ENCODE measurements at regions not wholly inside any gene's neighbourhood (a gene's known extent, or its start where the extent isn't known, plus 50 kb on each side); places are given as distances from the start of the nearest gene placed in this dataset.

DNA sequence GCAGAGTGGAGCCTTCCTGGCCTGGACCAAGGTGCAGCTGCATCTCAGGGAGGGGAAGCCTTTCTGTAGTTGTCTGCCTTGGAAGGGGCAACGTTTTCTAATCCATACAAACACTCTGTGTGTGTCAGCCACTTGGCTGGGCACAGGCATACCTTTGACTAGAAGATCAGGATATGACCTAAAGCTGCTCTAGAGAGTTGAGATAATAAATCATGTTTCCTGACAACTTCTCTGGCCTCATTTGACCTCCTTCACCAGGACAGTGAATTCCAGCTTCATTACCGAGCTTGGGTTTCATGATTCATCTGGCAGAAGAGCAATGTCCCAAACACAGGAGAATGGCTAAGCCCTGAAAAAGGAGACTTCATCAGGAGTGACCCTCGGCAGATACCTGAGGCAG lies 89.6 kb upstream of the KIT start:
- TF ChIP-seq HNRNPL (IDR thresholded peaks at IDR 0.05; ENCODE audit: low read depth, low read length): no peak
- TF ChIP-seq, protein P1, sequence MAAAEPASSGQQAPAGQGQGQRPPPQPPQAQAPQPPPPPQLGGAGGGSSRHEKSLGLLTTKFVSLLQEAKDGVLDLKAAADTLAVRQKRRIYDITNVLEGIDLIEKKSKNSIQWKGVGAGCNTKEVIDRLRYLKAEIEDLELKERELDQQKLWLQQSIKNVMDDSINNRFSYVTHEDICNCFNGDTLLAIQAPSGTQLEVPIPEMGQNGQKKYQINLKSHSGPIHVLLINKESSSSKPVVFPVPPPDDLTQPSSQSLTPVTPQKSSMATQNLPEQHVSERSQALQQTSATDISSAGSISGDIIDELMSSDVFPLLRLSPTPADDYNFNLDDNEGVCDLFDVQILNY (CRISPR knock-in tag; conservative IDR thresholded peaks at IDR 0.05): no peak
- TF ChIP-seq, protein P2, sequence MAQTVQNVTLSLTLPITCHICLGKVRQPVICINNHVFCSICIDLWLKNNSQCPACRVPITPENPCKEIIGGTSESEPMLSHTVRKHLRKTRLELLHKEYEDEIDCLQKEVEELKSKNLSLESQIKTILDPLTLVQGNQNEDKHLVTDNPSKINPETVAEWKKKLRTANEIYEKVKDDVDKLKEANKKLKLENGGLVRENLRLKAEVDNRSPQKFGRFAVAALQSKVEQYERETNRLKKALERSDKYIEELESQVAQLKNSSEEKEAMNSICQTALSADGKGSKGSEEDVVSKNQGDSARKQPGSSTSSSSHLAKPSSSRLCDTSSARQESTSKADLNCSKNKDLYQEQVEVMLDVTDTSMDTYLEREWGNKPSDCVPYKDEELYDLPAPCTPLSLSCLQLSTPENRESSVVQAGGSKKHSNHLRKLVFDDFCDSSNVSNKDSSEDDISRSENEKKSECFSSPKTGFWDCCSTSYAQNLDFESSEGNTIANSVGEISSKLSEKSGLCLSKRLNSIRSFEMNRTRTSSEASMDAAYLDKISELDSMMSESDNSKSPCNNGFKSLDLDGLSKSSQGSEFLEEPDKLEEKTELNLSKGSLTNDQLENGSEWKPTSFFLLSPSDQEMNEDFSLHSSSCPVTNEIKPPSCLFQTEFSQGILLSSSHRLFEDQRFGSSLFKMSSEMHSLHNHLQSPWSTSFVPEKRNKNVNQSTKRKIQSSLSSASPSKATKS (CRISPR knock-in tag; IDR thresholded peaks at IDR 0.05): no peak
- TF ChIP-seq, protein P3, sequence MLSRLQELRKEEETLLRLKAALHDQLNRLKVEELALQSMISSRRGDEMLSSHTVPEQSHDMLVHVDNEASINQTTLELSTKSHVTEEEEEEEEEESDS (CRISPR knock-in tag; IDR thresholded peaks at IDR 0.05; ENCODE audit: borderline replicate concordance): no peak
- TF ChIP-seq, protein P4, sequence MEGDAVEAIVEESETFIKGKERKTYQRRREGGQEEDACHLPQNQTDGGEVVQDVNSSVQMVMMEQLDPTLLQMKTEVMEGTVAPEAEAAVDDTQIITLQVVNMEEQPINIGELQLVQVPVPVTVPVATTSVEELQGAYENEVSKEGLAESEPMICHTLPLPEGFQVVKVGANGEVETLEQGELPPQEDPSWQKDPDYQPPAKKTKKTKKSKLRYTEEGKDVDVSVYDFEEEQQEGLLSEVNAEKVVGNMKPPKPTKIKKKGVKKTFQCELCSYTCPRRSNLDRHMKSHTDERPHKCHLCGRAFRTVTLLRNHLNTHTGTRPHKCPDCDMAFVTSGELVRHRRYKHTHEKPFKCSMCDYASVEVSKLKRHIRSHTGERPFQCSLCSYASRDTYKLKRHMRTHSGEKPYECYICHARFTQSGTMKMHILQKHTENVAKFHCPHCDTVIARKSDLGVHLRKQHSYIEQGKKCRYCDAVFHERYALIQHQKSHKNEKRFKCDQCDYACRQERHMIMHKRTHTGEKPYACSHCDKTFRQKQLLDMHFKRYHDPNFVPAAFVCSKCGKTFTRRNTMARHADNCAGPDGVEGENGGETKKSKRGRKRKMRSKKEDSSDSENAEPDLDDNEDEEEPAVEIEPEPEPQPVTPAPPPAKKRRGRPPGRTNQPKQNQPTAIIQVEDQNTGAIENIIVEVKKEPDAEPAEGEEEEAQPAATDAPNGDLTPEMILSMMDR (CRISPR knock-in tag; IDR thresholded peaks at IDR 0.05): no peak
- TF ChIP-seq, protein P5, sequence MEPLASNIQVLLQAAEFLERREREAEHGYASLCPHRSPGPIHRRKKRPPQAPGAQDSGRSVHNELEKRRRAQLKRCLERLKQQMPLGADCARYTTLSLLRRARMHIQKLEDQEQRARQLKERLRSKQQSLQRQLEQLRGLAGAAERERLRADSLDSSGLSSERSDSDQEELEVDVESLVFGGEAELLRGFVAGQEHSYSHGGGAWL (CRISPR knock-in tag; IDR thresholded peaks at IDR 0.05): no peak
- TF ChIP-seq ZEB1 (IDR thresholded peaks at IDR 0.05; ENCODE audit: insufficient replicate concordance, low read depth): no peak
- no peak for TF ChIP-seq U2AF1 (optimal IDR thresholded peaks at IDR 0.05; ENCODE audit: low read depth, low read length)
- TF ChIP-seq, protein P6, sequence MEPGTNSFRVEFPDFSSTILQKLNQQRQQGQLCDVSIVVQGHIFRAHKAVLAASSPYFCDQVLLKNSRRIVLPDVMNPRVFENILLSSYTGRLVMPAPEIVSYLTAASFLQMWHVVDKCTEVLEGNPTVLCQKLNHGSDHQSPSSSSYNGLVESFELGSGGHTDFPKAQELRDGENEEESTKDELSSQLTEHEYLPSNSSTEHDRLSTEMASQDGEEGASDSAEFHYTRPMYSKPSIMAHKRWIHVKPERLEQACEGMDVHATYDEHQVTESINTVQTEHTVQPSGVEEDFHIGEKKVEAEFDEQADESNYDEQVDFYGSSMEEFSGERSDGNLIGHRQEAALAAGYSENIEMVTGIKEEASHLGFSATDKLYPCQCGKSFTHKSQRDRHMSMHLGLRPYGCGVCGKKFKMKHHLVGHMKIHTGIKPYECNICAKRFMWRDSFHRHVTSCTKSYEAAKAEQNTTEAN (CRISPR knock-in tag; conservative IDR thresholded peaks at IDR 0.05): no peak
- no peak for TF ChIP-seq ZSCAN12 (CRISPR knock-in tag; IDR thresholded peaks at IDR 0.05)
- TF ChIP-seq, protein P7, sequence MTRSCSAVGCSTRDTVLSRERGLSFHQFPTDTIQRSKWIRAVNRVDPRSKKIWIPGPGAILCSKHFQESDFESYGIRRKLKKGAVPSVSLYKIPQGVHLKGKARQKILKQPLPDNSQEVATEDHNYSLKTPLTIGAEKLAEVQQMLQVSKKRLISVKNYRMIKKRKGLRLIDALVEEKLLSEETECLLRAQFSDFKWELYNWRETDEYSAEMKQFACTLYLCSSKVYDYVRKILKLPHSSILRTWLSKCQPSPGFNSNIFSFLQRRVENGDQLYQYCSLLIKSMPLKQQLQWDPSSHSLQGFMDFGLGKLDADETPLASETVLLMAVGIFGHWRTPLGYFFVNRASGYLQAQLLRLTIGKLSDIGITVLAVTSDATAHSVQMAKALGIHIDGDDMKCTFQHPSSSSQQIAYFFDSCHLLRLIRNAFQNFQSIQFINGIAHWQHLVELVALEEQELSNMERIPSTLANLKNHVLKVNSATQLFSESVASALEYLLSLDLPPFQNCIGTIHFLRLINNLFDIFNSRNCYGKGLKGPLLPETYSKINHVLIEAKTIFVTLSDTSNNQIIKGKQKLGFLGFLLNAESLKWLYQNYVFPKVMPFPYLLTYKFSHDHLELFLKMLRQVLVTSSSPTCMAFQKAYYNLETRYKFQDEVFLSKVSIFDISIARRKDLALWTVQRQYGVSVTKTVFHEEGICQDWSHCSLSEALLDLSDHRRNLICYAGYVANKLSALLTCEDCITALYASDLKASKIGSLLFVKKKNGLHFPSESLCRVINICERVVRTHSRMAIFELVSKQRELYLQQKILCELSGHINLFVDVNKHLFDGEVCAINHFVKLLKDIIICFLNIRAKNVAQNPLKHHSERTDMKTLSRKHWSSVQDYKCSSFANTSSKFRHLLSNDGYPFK (CRISPR knock-in tag; IDR thresholded peaks at IDR 0.05; ENCODE audit: borderline replicate concordance): no peak
- TF ChIP-seq, protein P8, sequence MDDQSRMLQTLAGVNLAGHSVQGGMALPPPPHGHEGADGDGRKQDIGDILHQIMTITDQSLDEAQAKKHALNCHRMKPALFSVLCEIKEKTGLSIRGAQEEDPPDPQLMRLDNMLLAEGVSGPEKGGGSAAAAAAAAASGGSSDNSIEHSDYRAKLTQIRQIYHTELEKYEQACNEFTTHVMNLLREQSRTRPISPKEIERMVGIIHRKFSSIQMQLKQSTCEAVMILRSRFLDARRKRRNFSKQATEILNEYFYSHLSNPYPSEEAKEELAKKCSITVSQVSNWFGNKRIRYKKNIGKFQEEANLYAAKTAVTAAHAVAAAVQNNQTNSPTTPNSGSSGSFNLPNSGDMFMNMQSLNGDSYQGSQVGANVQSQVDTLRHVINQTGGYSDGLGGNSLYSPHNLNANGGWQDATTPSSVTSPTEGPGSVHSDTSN (CRISPR knock-in tag; IDR thresholded peaks at IDR 0.05; ENCODE audit: borderline replicate concordance): no peak
- no peak for TF ChIP-seq ZZZ3 (CRISPR knock-in tag; IDR thresholded peaks at IDR 0.05; ENCODE audit: borderline replicate concordance)
- TF ChIP-seq, protein P9, sequence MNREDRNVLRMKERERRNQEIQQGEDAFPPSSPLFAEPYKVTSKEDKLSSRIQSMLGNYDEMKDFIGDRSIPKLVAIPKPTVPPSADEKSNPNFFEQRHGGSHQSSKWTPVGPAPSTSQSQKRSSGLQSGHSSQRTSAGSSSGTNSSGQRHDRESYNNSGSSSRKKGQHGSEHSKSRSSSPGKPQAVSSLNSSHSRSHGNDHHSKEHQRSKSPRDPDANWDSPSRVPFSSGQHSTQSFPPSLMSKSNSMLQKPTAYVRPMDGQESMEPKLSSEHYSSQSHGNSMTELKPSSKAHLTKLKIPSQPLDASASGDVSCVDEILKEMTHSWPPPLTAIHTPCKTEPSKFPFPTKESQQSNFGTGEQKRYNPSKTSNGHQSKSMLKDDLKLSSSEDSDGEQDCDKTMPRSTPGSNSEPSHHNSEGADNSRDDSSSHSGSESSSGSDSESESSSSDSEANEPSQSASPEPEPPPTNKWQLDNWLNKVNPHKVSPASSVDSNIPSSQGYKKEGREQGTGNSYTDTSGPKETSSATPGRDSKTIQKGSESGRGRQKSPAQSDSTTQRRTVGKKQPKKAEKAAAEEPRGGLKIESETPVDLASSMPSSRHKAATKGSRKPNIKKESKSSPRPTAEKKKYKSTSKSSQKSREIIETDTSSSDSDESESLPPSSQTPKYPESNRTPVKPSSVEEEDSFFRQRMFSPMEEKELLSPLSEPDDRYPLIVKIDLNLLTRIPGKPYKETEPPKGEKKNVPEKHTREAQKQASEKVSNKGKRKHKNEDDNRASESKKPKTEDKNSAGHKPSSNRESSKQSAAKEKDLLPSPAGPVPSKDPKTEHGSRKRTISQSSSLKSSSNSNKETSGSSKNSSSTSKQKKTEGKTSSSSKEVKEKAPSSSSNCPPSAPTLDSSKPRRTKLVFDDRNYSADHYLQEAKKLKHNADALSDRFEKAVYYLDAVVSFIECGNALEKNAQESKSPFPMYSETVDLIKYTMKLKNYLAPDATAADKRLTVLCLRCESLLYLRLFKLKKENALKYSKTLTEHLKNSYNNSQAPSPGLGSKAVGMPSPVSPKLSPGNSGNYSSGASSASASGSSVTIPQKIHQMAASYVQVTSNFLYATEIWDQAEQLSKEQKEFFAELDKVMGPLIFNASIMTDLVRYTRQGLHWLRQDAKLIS (CRISPR knock-in tag; IDR thresholded peaks at IDR 0.05): no peak
